ENCODE measurements at regions not wholly inside any gene's neighbourhood (a gene's known extent, or its start where the extent isn't known, plus 50 kb on each side); places are given as distances from the start of the nearest gene placed in this dataset.

GRCh38 chr20:50276119-50277063 is 85.8 kb downstream of the CEBPB start:
- Mint-ChIP-seq H3K4me3 (no peak overlapping the region), H3K27me3 (peaks cover 2% of the 10 kb centered on the region), H3K27ac (no peak overlapping the region), H3K4me1 (ENCODE audit: low read depth) (no peaks in the 10 kb centered on the region), H3K36me3 (no peaks in the 10 kb centered on the region), H3K9me3 (ENCODE audit: low read depth) (no peaks in the 10 kb centered on the region)

- Mint-ChIP-seq H3K9me3 (ENCODE audit: low read depth) (no peaks in the 10 kb centered on the region), H3K27ac (no peak overlapping the region), H3K4me1 (ENCODE audit: low read depth) (no peaks in the 10 kb centered on the region), H3K27me3 (no peaks in the 10 kb centered on the region), H3K4me3 (no peak overlapping the region), H3K36me3 (no peaks in the 10 kb centered on the region)
Measured at GRCh38 chr20:50277064-50277415, 86.4 kb downstream of the CEBPB start.

- Mint-ChIP-seq H3K4me3 (no peak overlapping the region), H3K27me3 (no peaks in the 10 kb centered on the region), H3K9me3 (ENCODE audit: low read depth) (no peaks in the 10 kb centered on the region), H3K4me1 (ENCODE audit: low read depth) (no peaks in the 10 kb centered on the region), H3K36me3 (no peaks in the 10 kb centered on the region), H3K27ac (no peak overlapping the region)
Measured at GRCh38 chr20:50277460-50278376, 87.1 kb downstream of the CEBPB start.

GRCh38 chr20:50278377-50278683 is 87.7 kb downstream of the CEBPB start:
- no peaks in the 10 kb centered on the region for H3K27me3 Mint-ChIP-seq
- H3K36me3 Mint-ChIP-seq: no peaks in the 10 kb centered on the region
- H3K4me1 Mint-ChIP-seq (ENCODE audit: low read depth): no peaks in the 10 kb centered on the region
- H3K27ac Mint-ChIP-seq: no peak overlapping the region
- H3K4me3 Mint-ChIP-seq: no peak overlapping the region
- H3K9me3 Mint-ChIP-seq (ENCODE audit: low read depth): no peaks in the 10 kb centered on the region

- Mint-ChIP-seq H3K36me3 (no peaks in the 10 kb centered on the region), H3K4me3 (no peak overlapping the region), H3K9me3 (ENCODE audit: low read depth) (no peaks in the 10 kb centered on the region), H3K4me1 (ENCODE audit: low read depth) (no peaks in the 10 kb centered on the region), H3K27ac (no peak overlapping the region), H3K27me3 (no peaks in the 10 kb centered on the region)
Measured at GRCh38 chr20:50278684-50279531, 88.3 kb downstream of the CEBPB start.

GRCh38 chr20:50279988-50280850 is 89.6 kb downstream of the CEBPB start:
- Mint-ChIP-seq H3K27me3 (no peaks in the 10 kb centered on the region), H3K4me3 (no peak overlapping the region), H3K9me3 (ENCODE audit: low read depth) (no peaks in the 10 kb centered on the region), H3K4me1 (ENCODE audit: low read depth) (no peaks in the 10 kb centered on the region), H3K27ac (no peak overlapping the region), H3K36me3 (no peaks in the 10 kb centered on the region)

- no peaks in the 10 kb centered on the region for H3K9me3 Mint-ChIP-seq (ENCODE audit: low read depth)
- no peaks in the 10 kb centered on the region for H3K36me3 Mint-ChIP-seq
- H3K27ac Mint-ChIP-seq: no peak overlapping the region
- no peaks in the 10 kb centered on the region for H3K27me3 Mint-ChIP-seq
- H3K4me1 Mint-ChIP-seq (ENCODE audit: low read depth): no peaks in the 10 kb centered on the region
- no peak overlapping the region for H3K4me3 Mint-ChIP-seq
Measured at GRCh38 chr20:50280851-50281655, 90.4 kb downstream of the CEBPB start.

GRCh38 chr20:50281831-50282591 is 91.4 kb downstream of the CEBPB start:
- no peaks in the 10 kb centered on the region for H3K36me3 Mint-ChIP-seq
- no peaks in the 10 kb centered on the region for H3K27me3 Mint-ChIP-seq
- no peaks in the 10 kb centered on the region for H3K4me1 Mint-ChIP-seq (ENCODE audit: low read depth)
- no peak overlapping the region for H3K27ac Mint-ChIP-seq
- no peak overlapping the region for H3K4me3 Mint-ChIP-seq
- H3K9me3 Mint-ChIP-seq (ENCODE audit: low read depth): no peaks in the 10 kb centered on the region

- H3K27ac Mint-ChIP-seq: no peak overlapping the region
- no peaks in the 10 kb centered on the region for H3K9me3 Mint-ChIP-seq (ENCODE audit: low read depth)
- H3K36me3 Mint-ChIP-seq: no peaks in the 10 kb centered on the region
- H3K4me3 Mint-ChIP-seq: no peak overlapping the region
- no peaks in the 10 kb centered on the region for H3K4me1 Mint-ChIP-seq (ENCODE audit: low read depth)
- H3K27me3 Mint-ChIP-seq: no peaks in the 10 kb centered on the region
Measured at GRCh38 chr20:50282592-50283241, 92.1 kb downstream of the CEBPB start.

- Mint-ChIP-seq H3K4me3 (no peak overlapping the region), H3K27ac (no peak overlapping the region), H3K27me3 (no peaks in the 10 kb centered on the region), H3K9me3 (ENCODE audit: low read depth) (no peaks in the 10 kb centered on the region), H3K4me1 (ENCODE audit: low read depth) (no peaks in the 10 kb centered on the region), H3K36me3 (no peaks in the 10 kb centered on the region)
Measured at GRCh38 chr20:50283370-50283769, 92.7 kb downstream of the CEBPB start.

- Mint-ChIP-seq H3K27me3 (no peaks in the 10 kb centered on the region), H3K9me3 (ENCODE audit: low read depth) (no peaks in the 10 kb centered on the region), H3K36me3 (no peaks in the 10 kb centered on the region), H3K4me1 (ENCODE audit: low read depth) (no peaks in the 10 kb centered on the region), H3K27ac (no peak overlapping the region), H3K4me3 (no peak overlapping the region)
Measured at GRCh38 chr20:50283922-50284810, 93.5 kb downstream of the CEBPB start.

All from activated naive CD8-positive, alpha-beta T cell (primary cell).